ENCODE measurements at regions not wholly inside any gene's neighbourhood (a gene's known extent, or its start where the extent isn't known, plus 50 kb on each side); places are given as distances from the start of the nearest gene placed in this dataset.
A peak's percentile ranks its signal among the peaks of the same experiment; 100 is the strongest.

GRCh38 chr11:130585545-130585944, 137.1 kb downstream of the ADAMTS15 start:
- no peak for DNase-seq (ENCODE audit: low spot score)

DNA sequence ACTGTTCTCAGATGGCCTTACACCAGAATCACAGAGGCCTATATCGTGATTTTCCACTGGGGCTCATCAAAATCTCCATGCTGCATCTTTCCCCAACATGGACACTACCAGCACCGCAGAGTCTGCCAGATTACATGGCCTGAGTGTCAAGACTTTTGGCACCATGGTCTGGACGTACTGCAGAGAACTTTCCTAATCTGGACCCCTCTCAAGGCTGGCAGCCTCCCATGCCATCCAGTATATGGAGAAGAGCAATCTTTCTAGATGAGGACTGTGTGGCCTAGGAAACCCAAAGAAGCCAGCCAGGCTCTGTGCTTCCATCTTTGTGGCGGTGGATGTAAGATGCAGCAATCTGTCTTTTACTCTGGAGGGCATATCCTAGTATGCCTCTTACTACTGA, 139.2 kb downstream of the ADAMTS15 start:
- no peak for DNase-seq (ENCODE audit: low spot score)

- no peak for DNase-seq (ENCODE audit: low spot score)
These were observed 140.0 kb downstream of the ADAMTS15 start for GRCh38 chr11:130588471-130588870.

DNA sequence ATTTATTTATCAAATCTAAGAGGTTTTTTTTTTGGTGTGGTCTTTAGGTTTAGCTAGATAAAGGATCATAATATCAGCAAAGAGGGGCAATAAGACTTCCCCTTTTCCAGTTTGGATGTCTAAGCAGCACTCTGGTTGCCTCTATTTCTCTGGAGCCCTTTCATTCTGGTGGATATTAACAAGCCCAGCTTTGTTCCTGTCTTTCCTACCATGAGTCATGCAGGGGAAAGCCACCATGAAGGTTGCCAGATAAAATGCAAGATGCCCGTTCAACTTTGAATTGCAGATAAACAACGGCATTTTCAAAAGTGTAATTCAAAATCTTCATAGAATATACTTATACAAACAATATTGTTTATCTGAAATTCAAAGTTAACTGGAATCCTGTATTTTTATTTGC, 143.6 kb downstream of the ADAMTS15 start:
- no peak for DNase-seq (ENCODE audit: low spot score)

DNA sequence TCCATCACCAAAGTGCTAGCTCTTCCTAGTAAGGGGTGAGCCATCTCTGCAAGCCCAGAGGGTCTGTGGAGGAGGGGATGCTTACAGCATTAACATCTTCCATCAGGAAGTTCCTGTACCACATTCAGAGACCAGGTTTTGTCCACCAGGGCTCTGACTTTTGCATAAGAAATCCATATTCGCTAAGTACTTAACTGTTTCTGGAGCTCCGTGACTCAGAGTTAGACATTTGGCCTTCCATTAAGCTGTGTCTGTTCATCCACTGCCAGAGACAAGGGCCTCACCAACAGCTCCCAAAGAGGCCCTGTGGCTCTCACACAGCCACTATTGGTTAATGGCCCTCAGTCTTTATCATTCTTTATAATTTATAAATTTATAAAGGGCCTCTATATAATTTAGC, 144.6 kb downstream of the ADAMTS15 start:
- no peak for DNase-seq (ENCODE audit: low spot score)

DNA sequence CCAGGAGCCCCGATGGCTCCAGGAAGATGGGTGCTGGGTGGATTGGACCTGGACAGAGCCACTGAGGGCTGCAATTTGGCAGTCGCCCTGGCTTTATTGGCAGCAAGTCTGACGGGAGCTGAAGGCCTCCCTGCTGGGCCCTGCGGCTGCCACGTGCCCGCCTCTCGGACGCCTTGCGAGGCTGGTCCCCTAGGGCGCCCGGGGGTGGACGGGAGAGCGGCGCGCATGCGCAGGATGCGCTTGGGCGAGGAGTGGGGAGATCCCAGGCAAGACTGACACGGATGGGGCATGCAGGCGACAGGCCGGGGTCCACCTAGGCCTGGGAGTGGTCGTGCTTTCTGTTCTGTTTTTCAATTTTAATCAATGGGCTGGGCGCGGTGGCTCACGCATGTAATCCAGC, 150.0 kb downstream of the ADAMTS15 start:
- DNase-seq (ENCODE audit: low spot score) = no peak

DNA sequence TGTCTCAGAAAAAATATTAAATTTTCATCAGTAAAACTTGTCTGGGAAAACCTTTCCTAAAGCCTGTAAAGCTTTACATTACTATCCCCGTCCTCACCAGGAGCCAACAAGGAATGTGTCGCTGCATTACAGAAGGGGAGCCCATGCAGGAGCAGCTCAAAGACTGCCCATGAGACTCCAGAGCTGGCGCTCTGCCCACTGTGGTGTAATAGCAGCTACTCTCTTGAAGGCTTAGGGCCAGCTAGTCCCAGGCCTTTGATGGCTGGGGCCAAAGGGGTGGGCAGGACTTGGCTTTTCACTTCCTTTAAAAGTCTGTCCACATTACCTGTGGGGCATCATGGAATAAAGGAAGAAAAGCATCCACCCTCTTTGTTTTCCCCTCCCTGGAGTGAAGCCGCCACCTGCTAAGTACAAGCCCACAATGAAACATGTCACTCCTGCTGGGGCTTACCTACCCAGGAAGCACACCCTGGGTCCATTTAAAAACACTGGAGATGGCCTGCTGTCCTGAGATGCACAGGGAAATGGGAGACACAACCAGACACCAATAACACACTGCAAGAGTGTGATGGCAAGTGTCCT, 150.7 kb downstream of the ADAMTS15 start:
- peak; percentile 38 for DNase-seq (ENCODE audit: low spot score)

- no peak for DNase-seq (ENCODE audit: low spot score)
These were observed 151.7 kb downstream of the ADAMTS15 start for GRCh38 chr11:130600139-130600538.

GRCh38 chr11:130600616-130601015, 152.2 kb downstream of the ADAMTS15 start:
- DNase-seq (ENCODE audit: low spot score) = no peak

- DNase-seq (ENCODE audit: low spot score) = peak; percentile 75
These were observed 152.7 kb downstream of the ADAMTS15 start for GRCh38 chr11:130601141-130601540.

DNA sequence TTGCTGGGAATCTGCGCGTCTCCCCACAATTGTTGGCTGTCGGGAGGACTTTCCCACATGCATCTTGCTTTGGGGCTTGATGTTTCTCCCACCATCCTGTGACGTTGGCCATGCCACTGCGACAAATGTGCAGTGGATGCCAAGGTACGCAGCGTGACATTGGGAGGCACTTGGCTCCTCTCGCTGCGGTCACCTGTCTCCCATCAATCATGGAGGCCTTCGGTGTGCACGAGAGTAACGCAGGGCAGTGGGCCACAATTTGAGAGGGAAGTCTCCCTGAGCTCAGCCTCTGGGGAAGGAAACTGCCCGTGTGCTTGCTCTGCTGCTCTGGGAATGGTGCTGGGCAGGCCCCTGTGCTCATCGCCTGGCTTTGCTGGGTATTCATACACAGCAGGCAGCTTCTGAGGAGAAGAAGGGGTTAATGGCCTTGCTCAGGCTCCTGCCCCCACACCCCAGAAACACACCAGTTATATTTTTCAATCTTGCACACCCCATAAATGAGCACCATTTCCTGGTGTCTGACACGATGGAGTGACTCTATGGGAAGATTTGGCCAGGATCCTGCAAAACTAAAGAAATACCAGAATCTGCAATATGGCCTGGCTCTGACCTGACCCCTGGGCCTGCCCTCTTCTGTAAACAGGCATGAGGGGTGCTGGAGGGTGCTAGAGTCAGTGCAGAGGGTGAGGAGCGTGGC, 153.5 kb downstream of the ADAMTS15 start:
- no peak for DNase-seq (ENCODE audit: low spot score)

- no peak for DNase-seq (ENCODE audit: low spot score)
These were observed 154.3 kb downstream of the ADAMTS15 start for GRCh38 chr11:130602641-130603334.

DNA sequence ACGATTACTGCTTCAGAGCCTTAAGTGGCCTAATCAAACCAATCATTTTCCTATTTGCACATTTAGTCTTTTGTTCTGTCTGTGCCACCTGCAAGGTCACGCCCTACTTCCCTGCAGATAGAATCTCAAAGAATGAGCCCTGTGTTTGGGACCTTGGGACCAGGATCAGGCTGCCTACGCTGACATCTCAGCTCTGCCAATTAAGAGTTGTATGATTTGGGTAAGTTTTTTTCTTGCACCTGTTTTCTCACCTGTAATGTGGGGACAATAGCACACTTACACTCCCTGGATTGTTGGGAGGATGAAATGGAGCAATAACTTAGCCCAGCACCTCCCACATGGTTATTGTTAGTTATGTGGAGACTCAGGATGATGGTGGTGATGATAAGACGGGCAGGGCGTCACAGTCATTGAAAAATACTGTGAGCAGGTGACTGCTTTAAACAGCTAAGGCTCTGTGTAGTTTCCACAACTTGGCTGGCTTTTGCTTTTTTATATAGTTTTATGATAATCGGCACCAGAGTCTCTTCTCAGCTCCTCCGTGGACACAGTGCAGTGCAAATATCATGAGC, 155.0 kb downstream of the ADAMTS15 start:
- DNase-seq (ENCODE audit: low spot score) = no peak

DNA sequence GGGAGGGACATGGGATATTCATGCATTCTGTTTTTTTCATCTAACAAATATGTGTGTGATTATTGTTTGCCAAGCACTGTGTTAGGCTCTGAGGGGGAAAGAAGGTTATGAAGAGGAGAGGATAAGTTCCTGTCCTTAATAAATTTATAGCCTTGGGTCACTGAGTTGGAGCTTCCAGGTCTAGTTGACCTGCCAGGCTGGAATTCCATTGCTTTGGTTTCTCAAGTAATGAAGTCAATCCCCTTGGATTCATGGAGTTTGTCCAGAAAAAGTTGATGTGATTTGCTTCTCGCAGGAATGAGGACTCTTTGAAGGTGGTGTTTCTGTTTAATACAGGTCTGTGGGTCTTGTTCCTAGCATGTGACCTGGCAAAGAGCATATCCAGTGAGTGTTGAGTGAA, 156.2 kb downstream of the ADAMTS15 start:
- DNase-seq (ENCODE audit: low spot score) = no peak

DNA sequence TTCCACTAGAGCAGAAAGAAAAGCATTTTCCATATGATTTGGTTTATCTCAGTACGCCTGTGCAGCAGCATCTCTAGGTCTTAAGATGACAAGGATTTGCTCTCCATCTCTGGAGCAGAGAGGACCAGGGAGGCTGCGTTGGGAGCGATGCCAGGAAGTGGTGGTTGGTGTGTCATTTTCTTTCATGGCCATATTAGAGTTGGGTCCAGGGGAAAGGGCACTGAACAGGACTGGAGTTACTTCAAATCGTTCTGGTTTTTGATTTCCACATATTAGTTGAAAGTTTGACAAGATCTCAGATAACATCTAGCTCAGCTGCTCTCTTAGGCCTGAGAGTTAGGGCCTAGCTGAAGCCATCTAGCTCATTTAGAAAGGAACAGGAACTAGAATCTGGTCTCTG, 157.7 kb downstream of the ADAMTS15 start:
- DNase-seq (ENCODE audit: low spot score) = no peak

- DNase-seq (ENCODE audit: low spot score) = no peak
These were observed 158.5 kb downstream of the ADAMTS15 start for GRCh38 chr11:130606781-130607511.

GRCh38 chr11:130608287-130608686, 159.8 kb downstream of the ADAMTS15 start:
- DNase-seq (ENCODE audit: low spot score) = no peak

- peak; percentile 69 for DNase-seq (ENCODE audit: low spot score)
These were observed 160.9 kb downstream of the ADAMTS15 start for GRCh38 chr11:130609121-130610035.

DNA sequence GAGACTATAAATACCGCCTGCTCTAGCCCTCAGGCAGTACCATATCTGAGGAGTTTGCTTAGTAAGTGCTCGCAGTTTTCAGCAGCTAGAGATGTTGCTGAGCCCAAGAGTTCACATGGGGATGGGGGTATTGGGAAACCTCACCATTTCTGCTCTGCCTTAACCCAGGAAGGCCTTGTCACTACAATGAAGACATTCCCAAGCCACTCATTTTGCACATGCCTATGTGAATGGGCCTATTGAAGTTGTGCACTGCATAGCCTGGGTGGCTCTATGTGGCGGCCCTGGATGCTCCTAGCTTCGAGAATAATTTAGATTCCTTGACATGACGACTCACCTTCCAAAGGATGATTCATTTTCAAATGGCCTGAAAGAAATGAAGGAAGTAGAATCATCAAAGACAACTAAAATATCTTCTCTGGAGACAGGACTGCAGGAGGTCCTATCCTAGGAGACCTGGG, 163.4 kb downstream of the ADAMTS15 start:
- DNase-seq (ENCODE audit: low spot score) = no peak

- no peak for DNase-seq (ENCODE audit: low spot score)
These were observed 163.9 kb downstream of the ADAMTS15 start for GRCh38 chr11:130612291-130612851.

DNA sequence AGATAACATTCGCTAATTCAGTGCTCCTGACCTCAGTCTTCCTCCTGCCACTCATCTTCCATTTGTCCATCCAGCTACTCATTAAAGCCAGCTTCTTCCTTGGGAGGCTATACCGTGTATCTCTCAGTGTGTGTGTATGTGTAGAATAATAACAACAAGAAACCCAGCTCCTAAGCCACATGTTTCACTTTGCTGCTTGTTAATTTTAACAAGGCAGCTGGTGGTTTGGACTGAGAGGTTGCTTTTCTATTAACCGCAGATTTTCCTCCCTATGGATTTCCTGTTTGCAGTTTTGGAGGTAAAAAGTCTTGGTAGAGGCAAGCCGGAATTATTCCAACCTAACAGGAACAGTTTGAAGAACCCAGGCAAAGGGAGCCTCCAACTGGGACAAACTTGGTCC, 165.0 kb downstream of the ADAMTS15 start:
- no peak for DNase-seq (ENCODE audit: low spot score)

All from iPS-NIHi11 (cell line).